ENCODE measurements at regions not wholly inside any gene's neighbourhood (a gene's known extent, or its start where the extent isn't known, plus 50 kb on each side); places are given as distances from the start of the nearest gene placed in this dataset.

GRCh38 chr15:96223939-96224338 lies 106.6 kb upstream of the NR2F2 start:
- H3K4me3 ChIP-seq (ENCODE audit: low read length), result no peak overlapping the region
- H3K4me1 ChIP-seq (ENCODE audit: insufficient read depth, low read length), result no peaks in the 10 kb centered on the region

GRCh38 chr15:96225642-96226259 lies 104.7 kb upstream of the NR2F2 start:
- no peak overlapping the region for H3K9ac ChIP-seq (ENCODE audit: low read depth, low read length)
- 0 out of 2 replicates have a peak, but pooled peaks cover 7% of the 10 kb centered on the region for H3K27me3 ChIP-seq (ENCODE audit: insufficient read depth, low read length)
- peaks cover 8% of the 10 kb centered on the region; the same call in 1 of the 2 replicates for H3K4me1 ChIP-seq (ENCODE audit: insufficient read depth, low read length)
- H3K9me3 ChIP-seq (ENCODE audit: insufficient read depth, low read depth, low read length), result no peaks in the 10 kb centered on the region
- H3K27ac ChIP-seq (ENCODE audit: low read length), result no peak overlapping the region
- H3K36me3 ChIP-seq (ENCODE audit: insufficient read depth, low read depth, low read length), result no peaks in the 10 kb centered on the region
- H3K4me3 ChIP-seq (ENCODE audit: low read length), result no peak overlapping the region

More at GRCh38 chr15:96223939-96224338, 106.6 kb upstream of the NR2F2 start:
- Histone ChIP-seq H3K36me3 (ENCODE audit: insufficient read depth, low read depth, low read length) (no peaks in the 10 kb centered on the region), H3K9ac (ENCODE audit: low read depth, low read length) (no peak overlapping the region), H3K27me3 (ENCODE audit: insufficient read depth, low read length) (0 out of 2 replicates have a peak, but pooled peaks cover 7% of the 10 kb centered on the region), H3K9me3 (ENCODE audit: insufficient read depth, low read depth, low read length) (no peaks in the 10 kb centered on the region), H3K27ac (ENCODE audit: low read length) (no peak overlapping the region)

GRCh38 chr15:96230526-96231181 lies 99.8 kb upstream of the NR2F2 start:
- Histone ChIP-seq H3K27me3 (ENCODE audit: insufficient read depth, low read length) (no peaks in the 10 kb centered on the region), H3K9ac (ENCODE audit: low read depth, low read length) (no peak overlapping the region), H3K9me3 (ENCODE audit: insufficient read depth, low read depth, low read length) (no peaks in the 10 kb centered on the region), H3K36me3 (ENCODE audit: insufficient read depth, low read depth, low read length) (no peaks in the 10 kb centered on the region), H3K4me1 (ENCODE audit: insufficient read depth, low read length) (peaks cover 9% of the 10 kb centered on the region; the same call in 1 of the 2 replicates), H3K4me3 (ENCODE audit: low read length) (no peak overlapping the region), H3K27ac (ENCODE audit: low read length) (no peak overlapping the region)

DNA sequence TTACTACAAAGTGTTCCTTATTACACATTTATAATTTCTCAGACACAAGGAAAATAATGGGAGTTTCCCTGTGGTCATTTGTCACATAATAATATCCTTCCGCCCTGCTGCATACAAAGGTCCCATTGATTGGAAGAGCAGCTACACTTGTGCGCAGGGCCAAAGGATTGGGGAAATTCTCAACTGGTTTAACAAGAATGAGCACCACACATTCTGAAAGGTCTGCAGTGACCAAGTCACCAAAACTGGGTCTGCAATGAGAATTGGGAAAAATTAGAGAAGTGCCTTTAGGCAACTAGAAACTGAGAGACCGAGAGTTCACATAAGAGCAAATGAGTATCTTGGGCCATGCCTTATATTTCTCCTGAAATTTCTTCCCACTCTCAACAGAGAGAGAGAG lies 98.2 kb upstream of the NR2F2 start:
- Histone ChIP-seq H3K9ac (ENCODE audit: low read depth, low read length) (no peak overlapping the region), H3K4me3 (ENCODE audit: low read length) (no peak overlapping the region), H3K4me1 (ENCODE audit: insufficient read depth, low read length) (peaks cover 9% of the 10 kb centered on the region; the same call in 1 of the 2 replicates), H3K9me3 (ENCODE audit: insufficient read depth, low read depth, low read length) (no peaks in the 10 kb centered on the region), H3K36me3 (ENCODE audit: insufficient read depth, low read depth, low read length) (no peaks in the 10 kb centered on the region), H3K27me3 (ENCODE audit: insufficient read depth, low read length) (no peaks in the 10 kb centered on the region), H3K27ac (ENCODE audit: low read length) (no peak overlapping the region)

DNA sequence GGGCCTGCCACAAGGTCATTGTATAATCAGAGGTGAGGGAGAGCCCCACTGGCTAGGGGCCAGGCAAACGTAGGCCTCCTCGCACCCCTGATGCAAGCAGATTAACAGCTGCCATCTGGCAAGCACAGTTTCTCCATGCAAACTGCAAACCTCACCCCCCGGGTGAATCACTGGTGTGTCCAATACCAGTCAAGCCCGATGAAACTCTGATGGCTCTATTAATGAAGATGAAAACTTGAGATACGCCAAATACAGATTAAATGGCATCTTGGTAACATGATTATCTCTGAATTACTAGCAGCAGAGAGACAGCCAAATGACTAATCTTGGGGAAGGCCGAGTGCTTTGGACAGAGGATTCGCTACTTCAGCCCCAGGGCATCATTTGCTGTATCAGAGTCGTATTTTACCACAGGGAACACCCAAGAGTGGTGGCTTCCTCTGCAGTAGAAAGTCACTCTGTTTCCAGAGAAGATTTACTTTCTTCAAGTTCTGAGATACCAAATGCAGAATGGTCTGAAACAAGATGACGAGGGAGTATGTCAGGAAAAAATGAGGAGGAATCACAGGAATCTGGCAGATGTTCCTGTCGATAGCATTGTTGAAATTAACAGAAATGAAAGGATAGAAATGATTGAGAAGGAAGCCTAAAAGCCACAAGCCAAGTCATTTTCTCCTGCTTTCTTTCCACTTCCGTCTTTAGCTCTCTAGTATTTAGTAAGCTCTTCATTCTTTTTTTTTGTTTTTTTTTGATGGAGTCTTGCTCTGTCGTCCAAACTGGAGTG lies 96.2 kb upstream of the NR2F2 start:
- H3K4me3 ChIP-seq (ENCODE audit: low read length), result no peak overlapping the region
- no peak overlapping the region for H3K27ac ChIP-seq (ENCODE audit: low read length)
- no peaks in the 10 kb centered on the region for H3K36me3 ChIP-seq (ENCODE audit: insufficient read depth, low read depth, low read length)
- H3K27me3 ChIP-seq (ENCODE audit: insufficient read depth, low read length), result no peaks in the 10 kb centered on the region
- H3K9me3 ChIP-seq (ENCODE audit: insufficient read depth, low read depth, low read length), result no peaks in the 10 kb centered on the region
- peaks cover 9% of the 10 kb centered on the region; the same call in 1 of the 2 replicates for H3K4me1 ChIP-seq (ENCODE audit: insufficient read depth, low read length)
- no peak overlapping the region for H3K9ac ChIP-seq (ENCODE audit: low read depth, low read length)

DNA sequence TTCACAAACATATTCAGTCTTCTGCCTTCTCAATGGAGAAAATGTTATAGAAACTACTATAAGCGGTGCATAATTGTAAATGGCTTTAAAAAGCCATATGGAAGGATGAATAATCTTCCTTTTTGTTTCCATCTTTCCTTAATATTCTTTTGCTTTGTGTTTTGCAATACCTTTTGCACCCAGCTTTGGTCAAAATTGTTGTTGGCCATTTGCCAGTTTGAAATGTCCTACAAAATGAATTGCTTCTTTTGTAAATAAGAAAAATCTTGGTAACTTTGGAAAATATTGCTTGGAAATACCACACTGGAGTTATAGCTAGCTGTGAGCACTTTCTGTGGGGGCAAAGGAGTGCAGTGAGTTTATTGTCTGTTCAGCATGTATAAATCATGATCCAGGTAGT lies 93.5 kb upstream of the NR2F2 start:
- Histone ChIP-seq H3K4me3 (ENCODE audit: low read length) (no peak overlapping the region), H3K27me3 (ENCODE audit: insufficient read depth, low read length) (no peaks in the 10 kb centered on the region), H3K36me3 (ENCODE audit: insufficient read depth, low read depth, low read length) (no peaks in the 10 kb centered on the region), H3K4me1 (ENCODE audit: insufficient read depth, low read length) (no peaks in the 10 kb centered on the region), H3K9me3 (ENCODE audit: insufficient read depth, low read depth, low read length) (no peaks in the 10 kb centered on the region), H3K9ac (ENCODE audit: low read depth, low read length) (no peak overlapping the region), H3K27ac (ENCODE audit: low read length) (no peak overlapping the region)

DNA sequence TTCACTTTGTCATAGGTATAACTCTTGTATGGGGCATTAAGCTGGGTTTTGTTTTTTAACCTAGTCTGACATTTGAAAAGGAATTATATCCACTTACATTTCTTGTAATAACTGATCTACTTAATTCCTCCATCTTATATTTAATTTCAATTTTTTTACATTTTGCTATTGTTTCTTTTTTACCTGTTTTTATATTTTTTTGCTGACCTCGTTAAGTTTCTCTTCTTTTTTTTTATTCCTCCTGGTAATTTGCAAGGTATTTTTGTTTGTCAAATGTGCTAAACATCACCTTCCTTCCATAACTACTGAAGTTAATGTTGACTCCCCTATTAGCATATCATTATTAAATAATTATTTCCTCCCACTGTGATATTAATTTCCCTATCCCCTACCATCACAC lies 87.7 kb upstream of the NR2F2 start:
- H3K4me1 ChIP-seq (ENCODE audit: insufficient read depth, low read length), result peaks cover 5% of the 10 kb centered on the region
- no peaks in the 10 kb centered on the region for H3K36me3 ChIP-seq (ENCODE audit: insufficient read depth, low read depth, low read length)
- H3K27ac ChIP-seq (ENCODE audit: low read length), result no peak overlapping the region
- H3K9me3 ChIP-seq (ENCODE audit: insufficient read depth, low read depth, low read length), result no peaks in the 10 kb centered on the region; the same call in 1 of the 2 replicates
- H3K27me3 ChIP-seq (ENCODE audit: insufficient read depth, low read length), result no peaks in the 10 kb centered on the region
- H3K9ac ChIP-seq (ENCODE audit: low read depth, low read length), result no peak overlapping the region
- H3K4me3 ChIP-seq (ENCODE audit: low read length), result no peak overlapping the region

- H3K36me3 ChIP-seq (ENCODE audit: insufficient read depth, low read depth, low read length), result no peaks in the 10 kb centered on the region
- no peak overlapping the region for H3K4me3 ChIP-seq (ENCODE audit: low read length)
- peaks cover 11% of the 10 kb centered on the region for H3K4me1 ChIP-seq (ENCODE audit: insufficient read depth, low read length)
- H3K9me3 ChIP-seq (ENCODE audit: insufficient read depth, low read depth, low read length), result no peaks in the 10 kb centered on the region; the same call in 1 of the 2 replicates
- no peak overlapping the region for H3K9ac ChIP-seq (ENCODE audit: low read depth, low read length)
- no peak overlapping the region for H3K27ac ChIP-seq (ENCODE audit: low read length)
- no peaks in the 10 kb centered on the region for H3K27me3 ChIP-seq (ENCODE audit: insufficient read depth, low read length)
Measured at GRCh38 chr15:96243701-96244100, 86.8 kb upstream of the NR2F2 start.

DNA sequence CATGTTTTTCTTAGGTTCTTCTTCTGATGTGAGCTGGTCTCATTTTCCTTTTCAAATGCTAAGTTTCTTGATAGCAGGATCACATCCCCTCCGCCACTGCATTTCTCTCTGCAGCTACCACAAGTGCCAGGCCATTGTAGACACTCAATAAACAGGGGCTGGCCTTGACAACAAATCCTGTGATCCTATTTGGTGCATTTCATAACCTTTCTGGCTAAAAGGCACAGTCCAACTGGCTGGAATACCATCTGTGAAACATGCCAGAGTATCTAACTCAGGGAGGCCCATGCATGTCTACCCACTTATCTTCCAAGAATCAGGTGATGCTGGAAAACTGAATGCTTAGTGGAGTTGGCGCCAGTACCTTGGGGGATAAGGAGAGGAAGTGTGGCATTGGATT lies 85.2 kb upstream of the NR2F2 start:
- no peaks in the 10 kb centered on the region; the same call in 1 of the 2 replicates for H3K9me3 ChIP-seq (ENCODE audit: insufficient read depth, low read depth, low read length)
- H3K27ac ChIP-seq (ENCODE audit: low read length), result no peak overlapping the region
- H3K4me3 ChIP-seq (ENCODE audit: low read length), result no peak overlapping the region
- H3K27me3 ChIP-seq (ENCODE audit: insufficient read depth, low read length), result no peaks in the 10 kb centered on the region
- no peak overlapping the region for H3K9ac ChIP-seq (ENCODE audit: low read depth, low read length)
- no peaks in the 10 kb centered on the region for H3K36me3 ChIP-seq (ENCODE audit: insufficient read depth, low read depth, low read length)
- peaks cover 11% of the 10 kb centered on the region for H3K4me1 ChIP-seq (ENCODE audit: insufficient read depth, low read length)

DNA sequence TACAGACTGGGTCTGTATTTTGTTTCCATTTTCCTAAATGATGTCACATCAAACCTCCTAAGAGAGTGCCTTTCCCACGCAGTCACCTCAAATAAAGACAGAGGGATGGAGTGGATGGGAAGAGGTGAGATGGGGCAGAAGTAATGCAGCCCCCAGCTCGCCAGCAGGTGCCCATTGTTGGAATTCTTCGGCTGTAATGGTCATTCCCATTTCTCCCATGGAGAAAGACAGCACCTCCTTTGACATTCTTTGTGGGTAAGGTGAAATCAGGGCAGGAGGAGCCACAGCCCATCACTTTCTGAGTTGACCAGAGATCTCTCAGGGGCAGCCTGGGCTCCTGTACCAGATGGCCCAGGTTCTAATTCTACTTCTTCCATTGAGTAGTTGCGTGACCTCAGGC lies 84.4 kb upstream of the NR2F2 start:
- no peak overlapping the region for H3K9ac ChIP-seq (ENCODE audit: low read depth, low read length)
- H3K4me1 ChIP-seq (ENCODE audit: insufficient read depth, low read length), result peaks cover 11% of the 10 kb centered on the region
- H3K27me3 ChIP-seq (ENCODE audit: insufficient read depth, low read length), result no peaks in the 10 kb centered on the region
- no peaks in the 10 kb centered on the region for H3K36me3 ChIP-seq (ENCODE audit: insufficient read depth, low read depth, low read length)
- H3K27ac ChIP-seq (ENCODE audit: low read length), result no peak overlapping the region
- H3K9me3 ChIP-seq (ENCODE audit: insufficient read depth, low read depth, low read length), result no peaks in the 10 kb centered on the region; the same call in 1 of the 2 replicates
- H3K4me3 ChIP-seq (ENCODE audit: low read length), result no peak overlapping the region

- no peaks in the 10 kb centered on the region; the same call in 1 of the 2 replicates for H3K9me3 ChIP-seq (ENCODE audit: insufficient read depth, low read depth, low read length)
- no peaks in the 10 kb centered on the region for H3K27me3 ChIP-seq (ENCODE audit: insufficient read depth, low read length)
- no peak overlapping the region for H3K4me3 ChIP-seq (ENCODE audit: low read length)
- no peaks in the 10 kb centered on the region for H3K36me3 ChIP-seq (ENCODE audit: insufficient read depth, low read depth, low read length)
- H3K9ac ChIP-seq (ENCODE audit: low read depth, low read length), result no peak overlapping the region
- peaks cover 11% of the 10 kb centered on the region for H3K4me1 ChIP-seq (ENCODE audit: insufficient read depth, low read length)
- H3K27ac ChIP-seq (ENCODE audit: low read length), result no peak overlapping the region
Measured at GRCh38 chr15:96247621-96248305, 82.7 kb upstream of the NR2F2 start.

All from iPS-20b (cell line).